ENCODE measurements at regions not wholly inside any gene's neighbourhood (a gene's known extent, or its start where the extent isn't known, plus 50 kb on each side); places are given as distances from the start of the nearest gene placed in this dataset.
"Not testable (repeated sequence)": the region's sequence is repeated elsewhere in the genome, so short reads cannot be mapped to it uniquely, and the experiment has no call there.

DNA sequence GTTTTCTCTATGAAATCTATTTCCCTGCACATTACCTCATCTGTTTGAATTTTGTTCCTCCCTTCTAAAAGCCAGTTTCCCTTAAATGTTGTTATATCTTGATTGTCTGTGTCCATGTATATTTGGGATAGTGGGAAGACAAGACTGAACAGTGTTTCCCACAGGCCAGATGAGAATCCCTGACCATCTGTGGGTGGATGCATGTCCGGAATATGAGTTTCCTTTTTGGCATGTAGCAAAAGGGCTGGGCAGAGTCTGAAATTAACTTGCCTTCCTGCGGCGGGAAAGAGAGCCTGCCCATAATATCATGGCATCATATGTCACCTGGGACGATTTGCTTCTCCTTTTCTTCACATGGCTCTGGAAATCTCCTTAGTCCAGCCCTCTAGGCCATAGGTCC lies 385.8 kb upstream of the MAF start:
- no peak for DNase-seq (ENCODE audit: low read depth in 2 of 3, low spot score in 1 of 3)

DNA sequence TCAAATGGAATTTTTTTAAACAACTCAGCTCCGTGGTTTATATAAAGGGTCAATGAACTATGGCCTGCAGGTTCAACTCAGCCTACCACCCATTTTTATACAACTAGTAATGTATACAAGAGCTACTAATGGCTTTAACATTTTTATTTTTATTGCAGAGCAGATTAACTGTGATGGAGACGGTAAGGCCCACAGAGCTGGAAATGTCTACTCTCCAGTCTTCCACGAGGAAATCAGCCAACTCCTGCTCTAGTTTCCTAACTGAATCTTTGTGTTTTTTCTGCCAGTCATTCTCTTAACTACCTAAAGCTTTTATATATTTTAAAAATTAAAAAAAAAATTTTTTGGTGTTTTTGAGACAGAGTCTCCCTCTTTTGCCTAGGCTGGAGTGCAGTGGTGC lies 385.1 kb upstream of the MAF start:
- DNase-seq (ENCODE audit: low read depth in 2 of 3, low spot score in 1 of 3): no peak

DNA sequence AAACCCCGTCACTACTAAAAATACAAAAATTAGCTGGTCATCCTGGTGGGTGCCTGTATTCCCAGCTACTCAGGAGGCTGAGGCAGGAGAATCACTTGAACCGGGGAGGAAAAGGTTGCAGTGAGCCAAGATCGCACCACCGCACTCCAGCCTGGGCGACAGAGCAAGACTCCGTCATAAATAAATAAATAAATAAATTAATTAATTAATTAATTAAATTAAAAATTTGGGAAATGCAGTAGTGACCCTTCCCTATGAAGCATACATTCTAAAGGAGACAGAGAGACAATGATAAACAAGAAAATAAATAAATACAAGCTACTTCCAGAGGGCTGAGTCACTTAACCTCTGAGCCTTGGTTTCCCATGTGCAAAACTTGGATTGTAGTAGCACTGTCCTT lies 383.6 kb upstream of the MAF start:
- DNase-seq (ENCODE audit: low read depth in 2 of 3, low spot score in 1 of 3): not testable (repeated sequence)

DNA sequence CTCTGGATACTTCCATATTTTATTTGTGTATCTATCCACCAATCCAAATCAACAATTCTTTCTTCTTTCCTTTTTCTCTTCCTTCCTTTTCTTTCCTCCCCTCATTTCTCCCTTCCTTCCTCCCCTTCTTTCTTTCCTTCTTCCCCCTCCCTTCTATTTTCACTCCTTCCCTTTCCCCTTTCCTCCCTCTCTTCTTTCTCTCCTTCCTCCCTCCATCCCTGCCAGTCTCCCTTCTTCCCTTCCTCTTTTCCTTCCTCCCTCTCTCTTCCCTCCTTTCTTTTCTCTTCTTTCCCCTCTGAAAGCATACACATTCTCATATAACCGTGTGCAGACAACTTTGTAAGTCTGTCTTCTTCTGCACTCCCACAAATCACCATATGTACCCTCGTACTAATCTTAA lies 382.3 kb upstream of the MAF start:
- no peak for DNase-seq (ENCODE audit: low read depth in 2 of 3, low spot score in 1 of 3)

DNA sequence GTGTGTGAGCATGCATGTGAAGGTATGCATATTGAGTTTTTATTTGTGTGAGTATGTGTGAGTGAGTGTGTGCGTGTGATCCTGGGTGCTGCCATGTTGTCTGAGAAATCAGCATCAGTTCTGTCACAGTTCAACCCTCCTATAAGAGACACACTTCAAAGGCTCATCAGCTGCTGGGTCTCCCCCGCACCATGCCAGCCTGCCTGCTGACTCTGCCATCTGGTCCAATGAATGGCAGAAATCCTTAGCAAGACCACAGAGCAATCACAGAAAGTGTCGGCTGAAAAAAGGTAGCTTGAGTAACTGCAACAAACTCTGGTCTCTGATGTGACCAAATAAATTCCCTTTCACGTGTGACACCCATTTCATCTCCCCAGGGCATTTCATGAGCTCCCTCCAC lies 381.8 kb upstream of the MAF start:
- no peak for DNase-seq (ENCODE audit: low read depth in 2 of 3, low spot score in 1 of 3)

DNA sequence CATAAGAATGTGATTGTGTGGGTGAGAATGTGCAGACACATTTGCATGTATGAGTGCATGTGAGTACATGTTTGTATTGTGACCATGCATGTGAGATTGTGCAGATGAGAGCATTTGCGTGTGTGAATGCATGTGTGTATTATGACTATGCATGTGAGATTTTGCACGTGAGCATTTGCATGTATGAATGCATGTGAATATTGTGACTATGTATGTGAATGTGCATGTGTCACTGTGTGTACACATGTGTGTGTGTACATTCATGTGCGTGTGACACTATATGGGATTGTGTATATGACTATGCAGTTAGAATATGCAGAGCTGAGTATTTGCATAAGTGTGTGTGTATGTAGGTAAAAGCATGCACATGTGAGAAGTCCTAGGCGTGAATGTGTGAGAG lies 381.3 kb upstream of the MAF start:
- no peak for DNase-seq (ENCODE audit: low read depth in 2 of 3, low spot score in 1 of 3)

DNA sequence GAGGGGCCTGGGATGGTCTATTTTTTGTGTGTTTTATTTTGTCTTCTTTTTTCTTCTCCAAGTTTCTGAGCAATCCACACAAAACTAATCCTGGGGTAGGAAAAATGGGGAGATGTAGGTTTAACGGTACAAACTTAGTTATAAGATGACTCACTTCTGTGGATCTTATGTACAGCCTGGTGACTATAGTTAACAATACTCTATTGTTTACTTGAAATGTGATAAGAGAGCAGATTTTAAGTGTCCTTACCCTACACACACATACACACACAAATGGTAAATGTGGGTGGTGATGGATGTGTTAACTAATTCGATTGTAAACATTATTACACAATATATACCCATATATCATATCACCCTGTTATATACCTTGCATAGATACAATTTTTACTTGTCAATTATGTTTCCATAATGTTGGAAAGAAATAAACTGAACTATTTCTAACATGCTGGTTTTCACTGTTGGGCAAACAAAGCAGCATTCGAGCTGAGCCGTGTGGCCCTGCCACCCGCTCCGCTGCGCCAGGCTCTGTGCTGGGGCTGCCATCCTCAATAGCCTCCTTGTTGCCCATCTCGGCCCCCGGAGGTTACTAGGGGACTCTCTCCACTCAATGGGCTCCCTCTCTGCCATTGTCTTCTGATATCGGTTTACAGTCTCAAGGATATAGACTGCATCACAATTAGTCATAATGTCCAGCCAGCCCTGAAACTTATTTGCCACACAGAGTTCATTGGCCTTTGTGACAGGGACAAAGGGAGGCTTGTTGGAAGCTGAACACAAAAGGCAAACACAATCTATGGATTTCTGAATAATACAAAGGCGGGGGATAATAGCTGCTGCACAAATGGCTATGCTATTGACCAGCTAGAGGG lies 380.3 kb upstream of the MAF start:
- DNase-seq (ENCODE audit: low read depth in 2 of 3, low spot score in 1 of 3): no peak

DNA sequence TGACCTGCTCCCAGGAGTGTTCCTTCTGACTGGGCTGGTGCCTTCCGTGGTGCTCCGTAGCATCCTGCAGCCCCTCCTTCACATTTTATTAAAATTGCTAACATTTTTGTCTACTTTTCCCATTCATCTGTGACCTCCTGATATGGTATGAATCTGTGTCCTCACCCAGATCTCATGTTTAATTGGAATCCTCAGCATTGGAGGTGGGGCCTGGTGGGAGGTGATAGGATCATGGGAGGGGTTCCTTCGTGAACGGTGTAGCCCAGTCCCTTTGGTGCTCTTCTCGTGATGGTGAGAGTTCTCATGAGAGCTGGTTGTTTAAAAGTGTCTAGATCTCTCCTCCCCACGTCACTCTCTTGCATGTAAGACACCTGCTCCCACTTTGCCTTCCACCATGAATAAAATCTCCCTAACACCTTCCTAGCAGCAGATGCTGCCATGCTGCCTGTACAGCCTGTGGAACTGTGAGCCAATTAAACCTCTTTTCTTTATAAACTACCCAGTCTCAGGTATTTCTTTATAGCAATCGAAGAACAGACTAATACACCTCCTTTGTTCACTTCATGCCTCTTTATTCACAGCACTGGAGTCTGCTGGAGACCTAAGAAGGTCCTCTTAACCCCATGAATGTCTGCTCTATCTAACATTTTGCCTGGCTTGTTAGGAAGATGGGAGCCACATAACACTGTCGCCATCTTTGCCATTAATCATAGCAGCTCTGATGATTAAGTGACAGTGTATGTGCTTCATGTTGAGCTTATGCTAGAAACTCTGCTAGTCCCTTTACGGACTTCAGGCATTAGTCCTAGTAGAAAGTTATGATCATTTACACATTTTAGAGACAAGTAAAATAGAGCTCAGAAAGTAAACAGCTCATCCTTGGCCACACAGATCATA lies 377.7 kb upstream of the MAF start:
- no peak for DNase-seq (ENCODE audit: low read depth in 2 of 3, low spot score in 1 of 3)

DNA sequence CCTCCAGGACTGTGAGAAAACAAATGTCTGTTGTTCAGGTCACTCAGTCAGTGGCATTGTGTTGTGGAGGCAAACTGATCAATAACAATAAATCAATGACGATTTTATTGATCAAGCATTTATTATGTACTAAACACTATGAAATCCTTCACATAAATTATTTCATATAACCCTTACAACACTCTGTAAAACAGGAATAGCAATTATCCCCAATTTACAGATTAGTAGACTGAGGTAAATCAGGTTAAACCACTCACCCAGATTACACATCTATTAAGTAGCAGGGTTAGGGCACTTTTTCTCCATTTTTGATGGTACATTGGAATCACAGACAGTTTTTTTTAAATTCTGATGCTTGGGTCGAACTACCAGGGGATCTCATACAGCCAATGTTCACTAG lies 372.8 kb upstream of the MAF start:
- no peak for DNase-seq (ENCODE audit: low read depth in 2 of 3, low spot score in 1 of 3)

DNA sequence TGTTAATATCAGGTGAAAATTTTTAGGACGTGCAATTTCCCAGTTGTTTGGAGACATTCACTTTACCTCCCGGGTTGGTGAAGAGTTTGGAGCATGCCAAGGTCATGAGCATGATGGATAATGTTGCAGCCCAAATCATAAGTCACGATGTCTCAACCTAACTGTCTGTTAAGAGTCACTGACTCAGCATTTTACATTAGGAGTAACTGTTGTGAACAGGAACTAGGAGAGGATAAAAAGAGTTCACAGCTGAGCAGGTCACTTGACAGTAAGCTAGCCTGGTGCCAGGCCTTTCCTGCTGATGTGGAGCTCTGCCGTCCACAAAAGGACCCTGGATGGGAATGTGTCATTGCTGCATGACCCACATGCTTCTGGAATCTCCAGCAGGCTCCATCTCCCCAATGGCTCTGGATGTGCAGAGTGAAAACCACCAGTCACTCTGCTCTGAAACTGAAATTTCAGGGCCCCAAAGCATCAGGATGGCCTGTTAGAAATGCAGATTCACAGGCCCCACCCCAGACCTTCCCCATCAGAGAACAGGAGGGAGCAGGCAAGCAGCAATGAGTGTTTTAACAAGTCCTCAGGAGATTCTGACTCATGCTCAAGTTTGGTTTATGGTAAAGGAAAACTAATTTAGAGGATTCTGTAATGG lies 371.6 kb upstream of the MAF start:
- DNase-seq (ENCODE audit: low read depth in 2 of 3, low spot score in 1 of 3): no peak

DNA sequence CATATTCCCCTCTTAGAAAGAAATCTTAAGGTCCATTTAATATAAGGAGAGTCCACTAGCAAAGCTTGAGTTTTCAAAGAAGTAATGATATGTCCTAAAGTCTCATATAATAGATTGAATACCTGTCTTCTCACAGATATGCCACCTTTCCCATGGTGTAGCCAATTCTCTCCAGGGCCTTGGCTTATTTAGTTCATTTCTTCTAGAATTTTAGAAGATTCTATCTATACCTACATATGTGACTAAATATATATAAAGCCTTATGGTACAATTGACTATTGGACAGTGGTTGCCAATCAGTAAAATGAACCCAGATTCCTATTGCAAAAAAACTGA lies 370.7 kb upstream of the MAF start:
- no peak for DNase-seq (ENCODE audit: low read depth in 2 of 3, low spot score in 1 of 3)

DNA sequence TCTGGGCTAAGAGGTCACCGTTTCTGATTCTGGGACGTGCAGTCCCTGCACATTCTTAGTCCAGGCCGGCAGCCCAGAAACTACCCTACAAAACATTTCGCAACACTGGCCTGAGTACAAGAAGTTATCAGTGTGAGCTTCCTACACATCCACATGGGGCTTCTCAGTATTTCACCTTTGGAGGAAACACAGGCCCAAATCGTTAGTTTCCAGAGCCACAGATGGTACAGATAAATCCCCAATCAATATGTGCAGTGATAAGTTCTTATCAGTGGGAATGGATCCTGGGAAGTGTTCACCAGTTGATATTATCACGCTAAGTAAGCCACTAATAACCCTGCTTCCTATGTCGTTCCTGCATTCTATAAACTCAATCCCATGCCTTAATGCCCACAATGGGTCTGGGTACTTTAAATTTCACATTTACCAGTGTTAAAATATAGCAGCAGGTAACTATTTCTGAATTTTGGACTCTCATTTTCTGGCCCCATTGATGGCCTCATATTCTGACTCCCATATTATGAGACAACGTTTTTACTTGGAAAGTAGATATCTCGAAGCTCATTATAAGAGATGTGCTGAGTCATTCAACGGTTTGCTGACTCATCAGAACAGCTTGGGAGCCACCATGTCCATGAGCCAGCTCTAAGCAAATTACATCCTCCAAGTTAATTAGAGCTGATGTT lies 370.2 kb upstream of the MAF start:
- no peak for DNase-seq (ENCODE audit: low read depth in 2 of 3, low spot score in 1 of 3)

DNA sequence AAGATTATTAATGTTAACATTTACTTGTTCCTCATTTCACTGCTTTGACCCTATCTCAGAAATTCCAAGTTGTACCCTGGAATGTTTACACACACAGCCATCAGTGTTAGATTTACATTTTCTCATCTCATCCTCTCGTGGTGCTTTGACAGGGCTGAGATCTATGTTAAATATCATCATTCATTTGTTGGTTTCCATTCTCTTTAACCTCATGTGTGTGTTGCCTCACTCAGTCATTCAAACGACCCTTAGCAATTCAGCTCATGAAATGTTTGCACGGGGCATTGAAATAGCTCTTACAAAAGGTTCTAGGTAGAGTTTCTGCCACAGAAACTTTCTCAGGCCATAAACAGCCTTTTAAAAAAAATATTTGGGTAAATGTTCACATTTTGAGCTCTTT lies 369.6 kb upstream of the MAF start:
- DNase-seq (ENCODE audit: low read depth in 2 of 3, low spot score in 1 of 3): no peak

DNA sequence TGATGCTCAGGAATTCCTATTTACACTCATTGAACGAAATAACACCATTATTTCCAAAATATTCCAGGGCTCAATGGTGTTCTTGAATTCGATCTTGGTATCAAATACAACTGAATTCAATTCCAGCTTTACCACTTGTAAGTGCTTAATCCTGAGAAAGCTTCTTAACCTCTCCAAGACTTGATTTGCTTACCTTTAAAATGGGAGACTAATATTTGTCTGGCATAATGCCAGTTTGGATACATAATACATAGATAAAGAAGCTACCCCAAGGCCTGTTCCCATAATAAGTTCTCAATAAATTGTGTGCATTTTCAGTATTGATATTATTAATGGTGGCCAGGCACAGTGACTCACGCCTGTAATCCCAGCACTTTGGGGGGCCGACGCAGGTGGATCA lies 368.9 kb upstream of the MAF start:
- DNase-seq (ENCODE audit: low read depth in 2 of 3, low spot score in 1 of 3): no peak

DNA sequence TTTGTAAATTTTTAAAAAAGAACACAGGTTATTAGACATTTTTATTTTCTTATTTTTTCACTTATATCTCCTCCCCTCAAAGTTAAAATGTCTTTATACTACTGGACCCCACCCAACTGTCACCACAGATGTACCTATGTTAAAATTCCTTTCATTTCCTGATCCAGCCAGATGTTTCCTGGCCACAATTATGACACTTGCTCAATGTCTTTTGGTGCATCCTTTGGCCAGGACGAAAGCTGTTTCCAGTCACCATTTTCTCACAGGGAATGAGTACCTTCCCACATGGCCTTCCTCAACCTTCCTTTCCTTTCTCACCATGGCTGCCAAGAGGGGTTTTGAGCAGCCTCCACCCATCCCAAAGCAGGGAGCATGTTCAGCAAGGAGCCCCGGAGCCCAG lies 365.7 kb upstream of the MAF start:
- no peak for DNase-seq (ENCODE audit: low read depth in 2 of 3, low spot score in 1 of 3)

DNA sequence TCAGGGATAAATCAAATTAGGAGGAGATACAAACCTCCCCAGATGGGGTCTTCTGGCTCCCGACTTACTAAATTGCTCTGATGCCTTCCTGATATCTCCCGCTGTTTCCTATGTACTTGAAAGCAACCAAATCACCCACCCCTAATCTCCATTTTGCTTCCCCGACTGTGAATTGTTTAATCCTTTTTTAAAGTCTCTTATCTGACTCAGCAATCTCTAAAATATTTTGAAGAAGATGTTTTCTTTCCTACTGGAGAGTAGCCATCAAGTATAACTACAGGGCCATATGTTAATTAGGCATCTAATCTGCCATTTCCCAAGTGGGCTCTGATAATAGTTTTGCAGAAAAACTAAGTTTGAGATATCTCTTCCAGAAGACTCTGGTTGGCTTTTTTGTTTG lies 365.2 kb upstream of the MAF start:
- no peak for DNase-seq (ENCODE audit: low read depth in 2 of 3, low spot score in 1 of 3)

DNA sequence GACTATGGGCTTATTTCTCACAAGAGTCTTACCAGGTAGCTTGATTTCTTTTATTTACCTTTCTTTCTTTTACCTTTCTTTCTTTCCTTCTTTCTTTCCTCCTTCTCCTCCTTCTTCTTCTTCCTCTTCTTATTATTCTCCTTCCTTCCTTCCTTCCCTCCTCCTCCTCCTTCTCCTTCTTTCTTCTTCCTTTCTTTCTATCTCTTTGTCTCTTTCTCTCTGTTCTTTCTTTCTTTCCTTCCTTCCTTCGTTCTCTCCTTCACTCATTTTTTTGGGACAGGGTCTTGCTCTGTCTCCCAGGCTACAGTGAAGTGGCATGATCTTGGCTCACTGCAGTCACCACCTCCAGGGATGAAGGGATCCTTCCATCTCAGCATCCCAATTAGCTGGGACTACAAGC lies 363.6 kb upstream of the MAF start:
- no peak for DNase-seq (ENCODE audit: low read depth in 2 of 3, low spot score in 1 of 3)

DNA sequence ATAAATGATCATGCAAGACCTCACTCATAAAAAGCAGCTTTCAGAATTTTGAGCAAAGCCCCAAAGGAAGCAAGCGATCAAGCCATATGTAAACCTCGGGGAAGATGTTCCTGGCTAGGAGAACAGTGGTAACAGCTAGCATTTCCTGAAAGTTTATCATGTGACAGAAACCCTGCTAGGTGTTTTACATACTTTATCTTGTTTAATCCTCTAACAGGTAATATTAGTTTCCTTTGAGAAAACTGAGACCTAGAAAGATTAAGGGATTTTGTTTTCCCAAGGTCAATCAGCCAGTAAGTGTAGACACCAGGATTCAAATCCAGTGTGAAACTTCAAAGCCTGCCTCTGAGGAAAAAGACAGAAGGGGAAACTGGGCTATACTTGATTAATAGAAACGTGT lies 362.4 kb upstream of the MAF start:
- no peak for DNase-seq (ENCODE audit: low read depth in 2 of 3, low spot score in 1 of 3)

DNA sequence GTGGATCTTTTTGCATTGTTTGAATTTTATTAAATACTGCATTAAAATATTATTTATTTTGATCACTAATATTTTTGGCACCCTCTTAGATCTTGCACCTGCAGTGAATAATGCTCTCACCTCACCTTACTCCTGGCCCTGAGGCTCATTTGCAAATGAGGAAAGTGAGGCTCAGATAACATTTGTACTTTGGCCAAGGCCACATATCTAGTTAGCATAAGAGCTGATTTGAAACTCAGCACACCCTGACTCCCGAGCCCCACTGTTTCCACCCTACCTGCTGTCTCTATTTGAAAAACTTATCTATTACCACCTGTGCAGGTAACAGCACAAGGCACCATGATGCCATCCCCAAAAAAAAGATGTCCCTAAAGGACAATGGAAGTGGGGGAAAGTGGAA lies 358.7 kb upstream of the MAF start:
- no peak for DNase-seq (ENCODE audit: low read depth in 2 of 3, low spot score in 1 of 3)

DNA sequence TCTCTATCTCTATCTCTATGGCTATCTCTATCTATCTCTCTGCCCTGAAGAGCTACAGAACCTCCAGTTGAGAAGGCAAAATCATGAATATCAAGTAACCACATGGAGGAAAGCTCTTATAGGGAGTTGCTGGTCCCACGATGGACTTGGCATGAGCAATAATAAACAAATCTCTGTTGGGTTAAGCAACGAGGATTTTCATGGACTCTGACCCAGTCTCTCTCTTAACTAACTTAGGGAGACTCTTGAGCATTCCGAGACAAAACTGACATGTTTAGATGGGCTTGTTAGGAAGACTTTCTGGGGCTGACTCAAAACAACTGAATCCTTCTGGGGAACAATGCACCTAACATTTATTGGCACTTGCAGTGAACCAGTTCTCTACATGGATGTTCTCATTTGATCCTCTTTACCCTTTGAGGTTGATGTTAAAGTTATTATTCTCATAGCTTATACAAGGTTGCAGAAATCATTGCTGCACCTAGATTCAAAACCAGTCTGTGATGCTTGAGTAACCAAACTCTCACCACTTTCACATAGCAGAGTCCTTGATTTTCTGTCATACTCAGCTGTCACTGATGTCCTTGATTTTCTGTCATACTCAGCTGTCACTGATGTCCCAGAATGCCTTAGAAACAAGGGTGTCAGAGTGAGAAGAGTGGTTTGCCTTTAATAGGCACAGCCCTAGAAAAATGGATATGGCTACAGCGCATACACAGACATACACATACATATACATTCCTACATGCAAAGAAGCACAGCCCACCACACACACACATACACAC lies 354.6 kb upstream of the MAF start:
- DNase-seq (ENCODE audit: low read depth in 2 of 3, low spot score in 1 of 3): no peak

Data from stimulated activated CD4-positive, alpha-beta T cell treated with anti-CD3 and anti-CD28 coated beads, Interleukin-12 subunit alpha, Interleukin-12 subunit beta, amount 100 ng/mL, for 48 hours (primary cell).